ENCODE measurements at regions not wholly inside any gene's neighbourhood (a gene's known extent, or its start where the extent isn't known, plus 50 kb on each side); places are given as distances from the start of the nearest gene placed in this dataset.

DNA sequence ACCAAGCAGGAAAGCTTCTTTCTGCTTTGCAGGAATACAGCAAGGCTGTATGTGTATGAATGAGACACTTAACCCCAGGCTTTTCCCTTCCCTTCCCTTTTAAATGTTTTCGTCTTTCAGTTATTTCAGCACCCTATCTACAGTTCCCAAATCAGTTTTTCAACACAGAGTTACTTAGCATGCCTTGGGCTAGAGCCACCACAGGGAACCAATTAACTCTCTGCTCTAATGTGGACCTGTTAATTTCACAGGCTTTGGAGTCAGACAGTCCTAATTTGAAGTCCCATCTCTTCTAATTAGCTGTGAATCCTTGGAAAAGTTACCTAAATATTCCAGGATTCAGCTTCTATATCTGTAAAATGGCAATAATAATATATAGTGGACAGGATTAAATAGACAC, 89.2 kb upstream of the REG3A start:
- no TSS peak for BruUV-seq (replicated peaks)
- DNase-seq (ENCODE audit: low spot score) (no peak), FAIRE-seq (no peak), ATAC-seq (no peak)
- H2AFZ ChIP-seq (ENCODE audit: low read length) = no peak overlapping the region
- no peaks in the 10 kb centered on the region for H3K9me3 ChIP-seq (ENCODE audit: low read length)
- no peaks in the 10 kb centered on the region for H3K27me3 ChIP-seq (ENCODE audit: control insufficient read depth in 1 of 2, insufficient read depth in 2 of 2, low read length in 2 of 2)
- no peaks in the 10 kb centered on the region for H3K36me3 ChIP-seq (replicated peaks in 1 of 2; ENCODE audit: control insufficient read depth in 1 of 2, insufficient read depth in 2 of 2, low read length in 2 of 2)
- ChIA-PET CTCF (ENCODE audit: low intra/inter-chr PET ratio, low total read pairs) (no interaction called here), POLR2A (no interaction called here)
- in situ Hi-C loops (cut with HindIII; ENCODE audit: extremely low pct_ligation_motif_present, low pct_unique_long_range_greater_than_20kb) (no loop called here), intact Hi-C loops (cut with micrococcal nuclease; ENCODE audit: unreplicated experiment) (no loop called here)
- no peak overlapping the region for H3K4me3 ChIP-seq (replicated peaks in 1 of 3; ENCODE audit: insufficient read depth in 1 of 3, low read depth in 2 of 3, low read length in 3 of 3)
- no peak overlapping the region for H3K9ac ChIP-seq (ENCODE audit: insufficient read depth, low read depth, low read length)
- no peak overlapping the region for H3K27ac ChIP-seq (ENCODE audit: extremely low read length, insufficient read depth, low read length)
- H4K20me1 ChIP-seq (ENCODE audit: insufficient read depth, low read length) = no peaks in the 10 kb centered on the region
- H3K79me2 ChIP-seq (ENCODE audit: insufficient read depth, low read length) = no peaks in the 10 kb centered on the region
- H3K4me1 ChIP-seq (ENCODE audit: insufficient read depth, low read length) = no peaks in the 10 kb centered on the region
- TF ChIP-seq, protein P1, sequence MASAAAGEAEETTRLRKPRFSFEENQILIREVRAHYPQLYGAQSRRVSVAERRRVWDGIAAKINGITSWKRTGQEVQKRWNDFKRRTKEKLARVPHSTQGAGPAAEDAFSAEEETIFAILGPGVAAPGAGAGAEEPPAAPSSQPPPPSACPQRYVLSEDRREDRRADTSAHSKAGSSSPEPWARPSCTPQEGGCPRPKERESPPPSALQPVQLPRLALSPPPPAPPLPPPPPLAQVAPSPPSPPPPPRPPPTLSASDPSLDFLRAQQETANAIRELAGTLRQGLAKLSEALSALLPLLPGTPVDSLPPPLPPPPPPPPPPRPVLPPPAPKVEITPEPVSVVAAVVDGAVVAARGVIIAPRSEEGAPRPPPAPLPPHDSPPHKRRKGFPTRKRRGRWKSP (CRISPR knock-in tag; IDR thresholded peaks at IDR 0.05) = no peak
- TF ChIP-seq NFE2L1 (CRISPR knock-in tag; IDR thresholded peaks at IDR 0.05; ENCODE audit: borderline replicate concordance) (no peak), JUNB (CRISPR knock-in tag; IDR thresholded peaks at IDR 0.05; ENCODE audit: borderline replicate concordance) (no peak), DNMT1 (CRISPR knock-in tag; IDR thresholded peaks at IDR 0.05) (no peak), HNRNPH1 (optimal IDR thresholded peaks at IDR 0.05; ENCODE audit: low read depth, low read length) (no peak), FOXA1 (IDR thresholded peaks at IDR 0.05) (no peak), FOXA1 (CRISPR knock-in tag; IDR thresholded peaks at IDR 0.05) (no peak), HNRNPL (IDR thresholded peaks at IDR 0.05; ENCODE audit: low read depth, low read length) (no peak), FOXP1 (IDR thresholded peaks at IDR 0.05) (no peak), FOXP1 (CRISPR knock-in tag; IDR thresholded peaks at IDR 0.05) (no peak), ZNF17 (CRISPR knock-in tag; IDR thresholded peaks at IDR 0.05) (no peak)
- TF ChIP-seq, protein P2, sequence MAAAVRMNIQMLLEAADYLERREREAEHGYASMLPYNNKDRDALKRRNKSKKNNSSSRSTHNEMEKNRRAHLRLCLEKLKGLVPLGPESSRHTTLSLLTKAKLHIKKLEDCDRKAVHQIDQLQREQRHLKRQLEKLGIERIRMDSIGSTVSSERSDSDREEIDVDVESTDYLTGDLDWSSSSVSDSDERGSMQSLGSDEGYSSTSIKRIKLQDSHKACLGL (CRISPR knock-in tag; IDR thresholded peaks at IDR 0.05) = no peak
- 3% methylated on average over 1 of the region's 1 CpG for WGBS (ENCODE audit: low lambda C conversion rate)
- H3K4me2 ChIP-seq (ENCODE audit: low read depth, low read length) = no peak overlapping the region
